DOHH2 (cell line): ENCODE measurements at regions not wholly inside any gene's neighbourhood (a gene's known extent, or its start where the extent isn't known, plus 50 kb on each side); places are given as distances from the start of the nearest gene placed in this dataset.

Experiments used
- H3F3A ChIP-seq: fragments of 200-600 bp; sonication (generic), shearing (Covaris generic); 2 replicates; pipeline ENCODE4 v1.6.0; 2016; ENCODE audit warnings: antibody characterized with exemption, mild to moderate bottlenecking; ENCODE audit not compliant: control insufficient read depth, insufficient read depth
- H3K27ac ChIP-seq: fragments of 200-600 bp; sonication (generic); 2 replicates; pipeline ENCODE4 v1.5.1; 2014; ENCODE audit warnings: low read depth, mild to moderate bottlenecking, low read length, moderate library complexity
- H3K27me3 ChIP-seq: fragments of 200-600 bp; sonication (generic); 2 replicates; pipeline ENCODE4 v1.6.1; 2014; ENCODE audit warnings: mild to moderate bottlenecking, low read length, mixed read lengths; ENCODE audit not compliant: control insufficient read depth
- H3K36me3 ChIP-seq: fragments of 200-600 bp; sonication (generic); 2 replicates; pipeline ENCODE4 v1.6.1; 2014; ENCODE audit warnings: mild to moderate bottlenecking, low read length, moderate library complexity, mixed read lengths; ENCODE audit not compliant: control insufficient read depth
- H3K4me1 ChIP-seq: fragments of 200-600 bp; sonication (generic); 2 replicates; pipeline ENCODE4 v1.6.1; 2014; ENCODE audit warnings: mild to moderate bottlenecking, low read length, mixed read lengths; ENCODE audit not compliant: control insufficient read depth
- H3K4me2 ChIP-seq: fragments of 200-600 bp; sonication (generic); 2 replicates; pipeline ENCODE4 v1.6.0; 2014; ENCODE audit warnings: mild to moderate bottlenecking, low read length, moderate library complexity
- H3K4me3 ChIP-seq: fragments of 200-600 bp; sonication (generic); 2 replicates; pipeline ENCODE4 v1.5.1; 2014; ENCODE audit warnings: mild to moderate bottlenecking, low read length, mixed read lengths
- H3K79me2 ChIP-seq: fragments of 200-600 bp; sonication (generic); 2 replicates; pipeline ENCODE4 v1.6.1; 2014; ENCODE audit warnings: mild to moderate bottlenecking, low read length, mixed read lengths; ENCODE audit not compliant: control insufficient read depth
- H3K9me2 ChIP-seq: fragments of 200-600 bp; sonication (generic); replicated peaks from 2 replicates; pipeline ENCODE4 v1.6.1; 2014; ENCODE audit warnings: mild to moderate bottlenecking, low read length, mixed read lengths; ENCODE audit not compliant: control insufficient read depth
- H3K9me3 ChIP-seq: fragments of 200-600 bp; sonication (generic); 2 replicates; pipeline ENCODE4 v1.6.1; 2014; ENCODE audit warnings: antibody characterized with exemption, low read length, mixed read lengths; ENCODE audit not compliant: control insufficient read depth, insufficient read depth
- H4K20me1 ChIP-seq: fragments of 200-600 bp; sonication (generic); 2 replicates; pipeline ENCODE4 v1.6.0; 2014; ENCODE audit warnings: low read depth, mild to moderate bottlenecking, antibody characterized with exemption, low read length, moderate library complexity; ENCODE audit not compliant: control insufficient read depth, insufficient read depth
- CTCF ChIP-seq: fragments of 200-600 bp; sonication (generic); IDR thresholded peaks from one replicate; pipeline ENCODE4 v1.5.1; 2014; ENCODE audit warnings: antibody characterized with exemption, mild to moderate bottlenecking, low read depth, low read length; ENCODE audit not compliant: poor library complexity, severe bottlenecking
- EZH2phosphoT487 ChIP-seq: fragments of 200-600 bp; sonication (generic); IDR thresholded peaks from 2 replicates; pipeline ENCODE4 v1.6.1; 2017; ENCODE audit warnings: borderline replicate concordance, mild to moderate bottlenecking, antibody characterized with exemption, low read length, moderate library complexity, mixed read lengths

- Histone ChIP-seq H3K4me1 (no peaks in the 10 kb centered on the region), H3K4me2 (no peak overlapping the region), H4K20me1 (no peaks in the 10 kb centered on the region)
Measured at GRCh38 chr2:796141-796985, 119.2 kb upstream of the TMEM18 start.

GRCh38 chr2:795531-796041, 118.4 kb upstream of the TMEM18 start:
- H4K20me1 ChIP-seq, result no peaks in the 10 kb centered on the region
- no peaks in the 10 kb centered on the region for H3F3A ChIP-seq
- H3K36me3 ChIP-seq, result no peaks in the 10 kb centered on the region
- no peaks in the 10 kb centered on the region for H3K27me3 ChIP-seq
- H3K9me3 ChIP-seq, result no peaks in the 10 kb centered on the region
- no peak overlapping the region for H3K27ac ChIP-seq
- no peak overlapping the region for H3K4me2 ChIP-seq
- no peaks in the 10 kb centered on the region for H3K79me2 ChIP-seq
- no peaks in the 10 kb centered on the region for H3K4me1 ChIP-seq
- H3K9me2 ChIP-seq, result no peaks in the 10 kb centered on the region
- TF ChIP-seq CTCF (no peak), EZH2phosphoT487 (no peak)
- no peak overlapping the region for H3K4me3 ChIP-seq

More at GRCh38 chr2:796141-796985, 119.2 kb upstream of the TMEM18 start:
- TF ChIP-seq EZH2phosphoT487 (no peak), CTCF (no peak)
- no peaks in the 10 kb centered on the region for H3K9me2 ChIP-seq
- H3K9me3 ChIP-seq, result no peaks in the 10 kb centered on the region
- H3K27me3 ChIP-seq, result no peaks in the 10 kb centered on the region
- H3K79me2 ChIP-seq, result no peaks in the 10 kb centered on the region
- H3K36me3 ChIP-seq, result no peaks in the 10 kb centered on the region
- no peaks in the 10 kb centered on the region for H3F3A ChIP-seq
- no peak overlapping the region for H3K27ac ChIP-seq
- H3K4me3 ChIP-seq, result no peak overlapping the region

GRCh38 chr2:794554-795241, 117.5 kb upstream of the TMEM18 start:
- Histone ChIP-seq H3K4me3 (no peak overlapping the region), H3K4me1 (no peaks in the 10 kb centered on the region), H3K36me3 (no peaks in the 10 kb centered on the region), H3K79me2 (no peaks in the 10 kb centered on the region), H3K9me3 (peaks cover 5% of the 10 kb centered on the region; the same call in 1 of the 2 replicates), H3K27me3 (no peaks in the 10 kb centered on the region), H3K9me2 (no peaks in the 10 kb centered on the region), H3K27ac (no peak overlapping the region), H4K20me1 (no peaks in the 10 kb centered on the region), H3F3A (no peaks in the 10 kb centered on the region), H3K4me2 (no peak overlapping the region)
- TF ChIP-seq EZH2phosphoT487 (no peak), CTCF (no peak)
